ENCODE measurements at regions not wholly inside any gene's neighbourhood (a gene's known extent, or its start where the extent isn't known, plus 50 kb on each side); places are given as distances from the start of the nearest gene placed in this dataset.

- FAIRE-seq = no peak
Measured at GRCh38 chr2:120684289-120685065, 51.2 kb upstream of the GLI2 start.

GRCh38 chr2:120685066-120685973 is 50.3 kb upstream of the GLI2 start:
- FAIRE-seq = no peak
